Occipital lobe (tissue), 1 donor: ENCODE measurements at regions not wholly inside any gene's neighbourhood (a gene's known extent, or its start where the extent isn't known, plus 50 kb on each side); places are given as distances from the start of the nearest gene placed in this dataset.

Source experiments
- DNase-seq: peaks from one replicate; lab custom pipeline; 2025; lab: John Stamatoyannopoulos, UW

DNA sequence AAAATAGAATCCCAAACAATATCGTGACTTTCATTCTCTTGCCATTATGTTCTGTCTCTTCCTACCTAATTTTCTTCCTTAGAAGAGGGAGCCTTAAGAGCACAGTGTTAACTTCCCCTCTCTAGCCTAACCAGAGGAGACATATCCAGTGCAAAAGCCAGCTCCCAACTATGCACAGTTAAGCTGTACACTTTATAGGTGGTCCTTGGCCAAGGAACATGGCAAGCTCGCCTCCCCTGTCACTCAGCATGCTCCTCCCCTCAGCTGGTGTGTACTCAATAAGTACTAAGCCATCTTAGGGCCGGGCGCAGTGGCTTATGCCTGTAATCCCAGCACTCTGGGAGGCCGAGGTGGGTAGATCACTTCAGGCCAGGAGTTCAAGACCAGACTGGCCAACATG, 255.1 kb upstream of the TMPO start:
- no peak for DNase-seq

DNA sequence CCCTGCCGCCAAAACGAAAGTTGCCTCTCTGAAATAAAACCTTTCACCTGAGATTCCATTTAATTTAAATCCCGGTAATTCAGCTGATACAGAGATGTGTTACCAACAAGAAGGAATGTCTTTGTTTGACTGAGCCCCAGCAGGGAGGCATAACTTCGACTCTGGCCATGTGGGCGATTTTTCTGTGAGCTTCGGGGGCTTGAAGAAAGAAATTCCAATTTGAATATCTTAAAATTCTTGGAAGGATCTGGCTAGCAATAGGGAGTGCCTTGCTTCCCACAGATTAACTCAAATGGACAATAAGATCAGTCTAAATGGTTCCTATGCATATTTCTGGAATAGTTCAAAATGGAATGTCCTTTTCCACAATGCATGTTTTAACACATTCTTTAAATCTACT, 252.5 kb upstream of the TMPO start:
- DNase-seq: no peak

GRCh38 chr12:98274430-98275130, 240.8 kb upstream of the TMPO start:
- DNase-seq: no peak

DNA sequence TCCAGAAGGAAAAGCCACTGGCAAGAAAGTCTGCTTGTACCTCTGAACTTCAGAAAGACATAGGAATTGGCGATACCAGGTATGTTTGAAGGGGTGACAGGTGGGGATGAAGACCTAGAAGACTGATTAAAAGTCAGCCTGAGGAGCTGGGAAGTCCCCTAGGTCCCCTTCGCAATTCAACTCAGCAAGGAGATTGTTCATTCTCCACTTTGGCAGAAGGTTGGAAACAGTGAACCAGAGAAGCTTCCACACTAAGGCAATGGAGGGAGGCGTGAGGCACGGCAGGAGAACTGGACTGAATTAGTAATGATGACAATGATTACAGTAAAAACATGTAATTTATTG, 240.3 kb upstream of the TMPO start:
- no peak for DNase-seq

- no peak for DNase-seq
Observed at GRCh38 chr12:98280152-98280551, 235.2 kb upstream of the TMPO start.

GRCh38 chr12:98280621-98281020, 234.8 kb upstream of the TMPO start:
- no peak for DNase-seq

DNA sequence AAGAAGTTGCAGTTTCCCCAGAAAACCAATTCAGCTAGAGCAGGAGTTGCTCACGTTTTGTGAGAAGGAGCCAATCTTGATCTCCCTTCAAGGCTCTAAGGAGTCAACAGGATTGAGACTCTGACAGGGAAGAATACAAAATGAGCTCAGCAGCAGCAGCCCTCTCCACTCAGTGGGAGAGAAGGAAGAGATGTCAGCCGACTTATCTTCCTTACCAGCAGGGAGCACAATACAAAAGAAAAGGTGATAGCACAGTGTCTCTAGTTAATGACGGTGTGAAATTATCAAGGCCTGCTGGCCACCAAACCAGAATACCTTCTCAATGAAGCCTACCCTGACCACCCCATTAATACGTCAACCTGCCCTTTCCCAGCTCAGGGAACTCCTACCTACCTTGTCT, 223.6 kb upstream of the TMPO start:
- no peak for DNase-seq

GRCh38 chr12:98294051-98294805, 221.2 kb upstream of the TMPO start:
- no peak for DNase-seq

GRCh38 chr12:98295681-98296080, 219.7 kb upstream of the TMPO start:
- no peak for DNase-seq

GRCh38 chr12:98296462-98297079, 218.8 kb upstream of the TMPO start:
- no peak for DNase-seq

DNA sequence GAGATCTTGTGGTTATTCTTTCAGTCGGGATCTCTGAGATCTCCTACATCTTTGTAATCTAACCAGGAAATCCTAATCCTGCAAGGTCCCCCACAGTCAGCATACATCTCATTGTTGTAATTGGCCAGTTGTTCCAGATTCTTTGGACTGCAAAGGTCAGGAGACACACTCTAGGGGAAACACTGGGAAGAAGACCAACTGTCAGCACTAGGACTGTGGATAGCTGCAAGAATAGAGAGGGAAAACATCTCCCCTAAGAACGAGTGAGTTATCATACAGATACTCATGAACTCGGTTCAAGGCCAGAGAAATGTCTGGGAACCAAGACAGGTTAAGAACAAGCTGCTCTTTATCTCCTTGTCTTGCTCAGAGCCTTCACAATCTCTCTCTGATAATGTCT, 217.9 kb upstream of the TMPO start:
- DNase-seq: no peak

DNA sequence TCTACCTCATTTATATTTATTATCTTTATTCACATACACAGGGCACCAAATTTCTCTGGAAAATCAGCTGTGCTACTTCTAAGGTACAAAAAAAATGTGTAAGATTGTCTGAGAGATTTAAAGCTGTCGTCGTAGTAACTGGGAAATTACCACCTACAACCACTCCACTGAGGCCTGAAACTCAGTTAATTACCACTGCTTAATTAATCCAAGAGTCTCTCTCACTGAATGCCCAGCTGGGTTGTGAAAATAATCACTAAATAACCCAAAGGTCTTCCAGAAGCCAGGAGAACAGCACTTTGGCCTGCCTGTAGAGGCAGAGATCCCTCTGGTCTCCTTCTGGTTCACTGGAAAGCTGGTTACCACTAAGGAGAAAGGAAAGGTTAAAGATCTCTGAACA, 207.2 kb upstream of the TMPO start:
- DNase-seq: no peak

DNA sequence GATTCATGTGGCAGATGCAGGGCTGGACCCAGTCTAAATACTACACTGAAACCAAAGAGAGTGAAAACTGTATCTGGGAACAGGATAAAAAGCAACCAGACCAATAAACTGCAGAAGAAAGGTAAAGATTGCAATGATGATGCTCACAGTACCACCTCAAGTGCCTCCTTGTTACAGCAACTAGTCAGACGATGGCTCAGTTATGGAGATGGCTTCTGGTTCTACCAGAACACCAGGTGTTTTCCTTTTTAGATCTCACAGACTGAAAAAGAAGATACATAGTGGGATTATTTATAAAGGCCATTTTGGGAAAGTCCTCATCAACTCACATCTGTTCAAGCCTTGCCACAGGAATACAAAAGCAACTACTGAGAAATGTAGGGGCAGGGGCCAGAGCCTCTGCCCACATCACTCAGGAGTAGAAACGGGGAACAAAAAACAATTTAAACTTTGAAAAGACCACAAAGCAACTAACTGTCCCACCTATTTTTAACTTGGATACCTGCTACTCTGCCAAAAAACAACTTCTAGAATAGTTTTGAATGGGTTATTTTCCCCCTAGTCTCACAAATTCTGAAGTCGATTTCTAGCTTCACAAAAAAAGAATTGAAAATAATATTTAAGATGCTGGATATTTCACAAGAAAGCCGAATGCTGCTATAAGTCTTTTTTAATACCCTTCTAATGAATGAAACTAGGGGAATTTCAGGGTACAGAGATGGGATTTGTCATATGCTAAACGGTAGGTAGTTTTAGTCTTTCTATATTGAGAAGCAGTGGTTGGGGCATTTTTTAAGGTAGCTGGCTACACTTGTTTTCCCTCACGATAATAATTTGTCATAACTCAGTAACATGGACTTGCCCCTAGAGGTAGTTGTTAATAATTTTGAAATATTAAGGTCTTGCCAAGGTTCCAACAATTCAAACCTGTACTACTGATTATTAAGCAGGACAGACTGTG, 197.2 kb upstream of the TMPO start:
- no peak for DNase-seq

DNA sequence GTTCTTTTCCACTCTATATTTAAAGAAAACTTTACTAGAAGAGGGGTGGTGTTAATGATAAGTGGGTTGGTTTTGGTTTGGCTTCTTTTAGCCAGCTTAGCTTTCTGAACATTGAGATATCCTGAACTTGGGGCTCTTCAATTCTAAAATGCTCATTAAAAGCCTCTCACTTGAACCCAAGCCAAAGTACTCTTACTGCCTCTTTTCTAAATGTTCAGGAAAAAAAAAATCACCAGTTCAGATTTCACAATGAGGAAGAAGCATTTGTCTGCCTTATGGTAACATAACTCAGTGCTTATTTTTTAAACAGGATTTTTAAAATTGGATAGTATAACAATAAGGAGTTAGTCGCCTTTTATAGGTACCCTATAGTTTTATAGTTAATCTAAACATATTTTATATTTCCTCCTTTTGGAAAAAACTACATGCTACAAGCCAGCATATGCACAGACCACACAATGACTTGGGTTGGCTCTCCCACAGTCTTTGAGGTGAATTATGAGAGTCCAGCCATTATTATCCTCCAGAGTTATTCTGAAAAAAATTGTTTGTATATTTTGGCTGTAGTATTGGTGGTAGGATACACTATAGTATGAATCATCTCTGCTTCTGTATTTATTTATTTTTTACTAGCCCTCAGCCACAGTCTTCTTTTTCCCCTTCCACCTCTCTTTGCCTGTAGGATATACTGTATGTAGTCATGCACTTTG, 195.5 kb upstream of the TMPO start:
- no peak for DNase-seq

GRCh38 chr12:98325003-98325402, 190.4 kb upstream of the TMPO start:
- DNase-seq: no peak

DNA sequence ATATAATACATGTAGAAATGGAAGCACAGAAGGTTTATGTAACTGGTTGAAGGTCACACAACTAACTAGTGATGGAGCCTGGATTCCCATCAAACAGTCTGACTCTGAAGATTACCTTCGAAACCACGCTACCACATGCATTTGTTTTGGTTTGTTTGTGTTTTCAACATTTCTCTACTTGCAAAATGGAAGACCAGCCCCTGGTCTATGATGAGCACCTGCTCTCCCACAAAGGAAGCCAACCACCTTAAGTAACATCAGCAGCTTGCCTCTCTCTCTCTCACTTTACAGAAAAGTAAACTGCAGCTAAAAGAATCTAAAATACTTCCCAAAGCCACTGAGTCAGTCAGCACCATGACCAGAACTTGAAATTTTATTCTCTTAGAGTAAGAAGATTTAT, 186.9 kb upstream of the TMPO start:
- DNase-seq: no peak

DNA sequence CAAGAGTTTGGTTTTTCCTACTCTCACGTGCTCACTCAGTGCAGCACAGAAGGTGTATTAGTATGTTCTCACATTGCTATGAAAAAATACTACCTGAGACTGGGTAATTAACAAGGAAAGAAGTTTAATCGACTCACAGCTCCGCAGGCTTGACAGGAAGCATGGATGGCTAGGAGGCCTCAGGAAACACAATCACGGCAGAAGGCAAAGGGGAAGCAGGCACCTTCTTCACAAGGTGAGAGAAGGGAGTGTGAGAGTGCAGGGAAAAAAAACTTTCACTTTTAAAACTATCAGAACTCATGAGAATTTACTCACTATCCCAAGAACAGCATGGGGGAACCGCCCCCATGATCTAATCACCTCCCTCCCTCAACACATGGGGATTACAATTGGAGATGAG, 185.8 kb upstream of the TMPO start:
- no peak for DNase-seq

- DNase-seq: no peak
Observed at GRCh38 chr12:98332642-98333041, 182.7 kb upstream of the TMPO start.

GRCh38 chr12:98334768-98335167, 180.6 kb upstream of the TMPO start:
- no peak for DNase-seq

GRCh38 chr12:98341026-98341425, 174.4 kb upstream of the TMPO start:
- DNase-seq: no peak

- DNase-seq: no peak
Observed at GRCh38 chr12:98341732-98342131, 173.7 kb upstream of the TMPO start.
